HUES48 (cell line): ENCODE measurements at regions not wholly inside any gene's neighbourhood (a gene's known extent, or its start where the extent isn't known, plus 50 kb on each side); places are given as distances from the start of the nearest gene placed in this dataset.

Experiments
- H3K27ac ChIP-seq: one replicate; pipeline ENCODE4 v1.7.0; 2013; ENCODE audit warnings: low read depth, low read length, inconsistent platforms
- H3K27me3 ChIP-seq: 2 replicates; pipeline ENCODE4 v1.6.1; 2013; ENCODE audit warnings: mild to moderate bottlenecking, low read length; ENCODE audit not compliant: control insufficient read depth, insufficient read depth
- H3K36me3 ChIP-seq: 2 replicates; pipeline ENCODE4 v1.6.1; 2013; ENCODE audit warnings: low read length; ENCODE audit not compliant: control insufficient read depth, insufficient read depth
- H3K4me1 ChIP-seq: 2 replicates; pipeline ENCODE4 v1.6.1; 2013; ENCODE audit warnings: mild to moderate bottlenecking, low read length; ENCODE audit not compliant: control insufficient read depth, insufficient read depth
- H3K4me3 ChIP-seq: 2 replicates; pipeline ENCODE4 v1.5.1; 2013; ENCODE audit warnings: mild to moderate bottlenecking, low read depth, low read length
- H3K9ac ChIP-seq: 2 replicates; pipeline ENCODE4 v1.6.1; 2013; ENCODE audit warnings: mild to moderate bottlenecking, low read depth, low read length, moderate library complexity
- H3K9me3 ChIP-seq: 2 replicates; pipeline ENCODE4 v1.6.1; 2013; ENCODE audit warnings: low read length; ENCODE audit not compliant: control insufficient read depth, insufficient read depth

DNA sequence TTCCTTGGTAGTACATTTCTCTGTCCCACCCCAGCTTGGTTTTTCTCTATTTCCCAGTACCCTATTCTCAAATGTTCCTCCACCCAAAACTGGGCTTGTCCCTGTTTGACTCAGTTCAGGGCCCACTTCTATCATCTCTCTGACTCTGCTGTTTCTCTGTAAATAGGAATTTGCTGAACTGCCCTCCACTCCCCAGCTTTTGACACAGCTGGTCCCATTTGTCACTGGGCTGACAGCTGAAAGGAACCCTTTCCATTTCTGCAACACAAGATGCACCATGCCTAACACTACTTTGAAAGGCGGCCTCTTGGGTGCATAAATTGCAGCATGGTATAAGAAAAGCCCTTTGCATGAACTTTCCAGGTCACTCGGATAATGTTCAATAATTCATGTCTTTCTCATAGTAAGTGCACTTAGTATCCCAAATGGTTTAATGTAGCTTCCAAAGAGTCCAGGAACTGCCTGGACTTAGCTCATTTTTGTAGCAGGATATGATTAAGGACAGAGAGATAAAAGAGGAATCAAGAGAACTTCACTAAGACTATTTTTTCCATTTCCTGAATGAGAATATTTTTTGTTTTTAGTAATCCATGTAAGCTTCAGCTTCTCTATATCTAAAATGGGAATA is 256.7 kb downstream of the CDH11 start:
- H3K36me3 ChIP-seq: no peaks in the 10 kb centered on the region
- no peaks in the 10 kb centered on the region for H3K9me3 ChIP-seq
- H3K4me1 ChIP-seq: no peaks in the 10 kb centered on the region
- no peak overlapping the region for H3K9ac ChIP-seq
- H3K4me3 ChIP-seq: no peak overlapping the region
- no peak overlapping the region for H3K27ac ChIP-seq
- H3K27me3 ChIP-seq: no peaks in the 10 kb centered on the region

DNA sequence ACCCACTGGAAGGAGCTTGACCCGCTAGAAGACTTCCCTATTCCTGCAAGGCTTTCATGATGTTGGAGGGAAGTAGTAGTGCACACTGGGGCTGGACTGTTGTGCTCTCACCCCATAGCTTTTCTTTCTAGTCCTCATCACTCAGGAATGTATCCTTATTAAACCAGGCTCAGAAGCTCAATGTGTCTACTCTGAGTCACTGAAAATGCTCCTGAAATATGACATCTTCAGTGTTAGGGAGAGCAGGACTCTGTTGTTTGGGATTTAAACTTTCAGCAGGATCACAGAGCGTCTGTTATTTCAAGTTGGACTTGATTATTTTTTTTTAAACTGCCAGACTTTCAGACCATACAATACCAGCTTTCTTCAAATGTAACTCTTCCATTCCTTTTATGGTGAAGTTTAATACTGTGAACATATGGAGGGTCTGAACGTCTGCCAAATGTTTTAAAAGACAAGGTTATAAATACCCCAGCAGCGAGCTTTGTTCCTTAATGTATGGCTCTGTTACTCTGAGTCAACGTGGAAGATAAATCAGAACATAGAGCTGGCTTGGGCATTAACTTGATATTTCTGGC is 257.5 kb downstream of the CDH11 start:
- no peak overlapping the region for H3K9ac ChIP-seq
- H3K36me3 ChIP-seq: no peaks in the 10 kb centered on the region
- H3K4me1 ChIP-seq: no peaks in the 10 kb centered on the region
- H3K9me3 ChIP-seq: no peaks in the 10 kb centered on the region
- H3K4me3 ChIP-seq: no peak overlapping the region
- H3K27ac ChIP-seq: no peak overlapping the region
- H3K27me3 ChIP-seq: no peaks in the 10 kb centered on the region

DNA sequence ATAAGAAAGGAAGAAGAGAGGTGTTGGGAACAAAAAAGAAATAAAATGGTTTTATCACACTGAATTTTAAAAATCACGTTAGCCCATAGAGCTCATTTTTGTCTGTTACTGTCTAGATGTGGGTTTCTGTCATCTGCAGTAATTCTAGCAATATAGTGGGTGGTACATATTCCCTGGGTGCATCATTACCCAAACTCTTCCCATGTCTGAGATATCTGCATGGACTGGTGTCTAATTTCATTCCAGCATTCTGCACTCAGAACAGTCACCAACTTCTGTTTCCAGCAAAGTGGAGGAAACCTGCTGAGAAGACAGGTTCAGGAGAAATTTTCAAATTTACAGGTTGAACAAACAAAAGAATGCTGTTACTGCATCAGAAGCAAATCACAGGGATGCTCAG is 263.8 kb downstream of the CDH11 start:
- Histone ChIP-seq H3K27me3 (no peaks in the 10 kb centered on the region), H3K9me3 (no peaks in the 10 kb centered on the region), H3K9ac (no peak overlapping the region), H3K27ac (no peak overlapping the region), H3K4me1 (no peaks in the 10 kb centered on the region), H3K36me3 (no peaks in the 10 kb centered on the region), H3K4me3 (no peak overlapping the region)

DNA sequence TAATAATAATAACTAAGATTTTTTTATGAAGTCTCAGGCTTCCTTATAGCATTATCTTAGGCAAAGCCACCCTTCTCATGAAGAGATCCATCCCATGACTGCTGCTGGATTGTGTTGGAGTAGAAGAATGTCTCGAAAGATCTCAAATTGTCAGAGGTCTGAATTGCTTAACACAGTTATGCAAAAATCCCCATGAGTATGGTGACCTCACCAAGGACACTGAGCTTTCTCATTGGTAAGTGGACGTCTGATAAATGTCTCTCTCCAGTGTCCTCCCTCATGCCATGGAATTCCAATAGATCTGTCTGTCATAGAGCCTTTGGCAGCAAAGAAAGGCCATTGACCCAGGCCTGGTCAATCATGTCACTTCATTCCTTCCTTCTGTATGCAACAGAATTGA is 264.5 kb downstream of the CDH11 start:
- H3K4me1 ChIP-seq: no peaks in the 10 kb centered on the region
- H3K9ac ChIP-seq: no peak overlapping the region
- H3K27ac ChIP-seq: no peak overlapping the region
- no peaks in the 10 kb centered on the region for H3K27me3 ChIP-seq
- no peaks in the 10 kb centered on the region for H3K36me3 ChIP-seq
- H3K4me3 ChIP-seq: no peak overlapping the region
- no peaks in the 10 kb centered on the region for H3K9me3 ChIP-seq

DNA sequence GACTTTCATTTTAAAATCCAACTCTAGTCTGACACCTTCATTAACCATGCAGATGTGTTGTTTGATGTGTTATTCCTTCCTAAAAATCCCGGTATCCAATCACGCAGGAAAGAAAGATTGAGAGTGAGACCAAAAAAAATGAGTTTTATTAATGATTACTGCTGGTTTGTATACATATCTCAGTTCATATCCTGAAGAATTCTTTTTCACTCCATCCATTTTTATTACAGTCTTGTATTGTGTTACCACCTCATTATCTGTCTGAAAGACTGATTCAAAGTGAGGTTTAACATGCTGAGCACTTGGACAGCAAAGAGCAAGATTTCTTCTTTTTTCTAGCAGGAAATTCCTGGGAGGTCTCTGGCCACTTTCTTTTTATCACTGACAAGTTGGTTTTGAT is 268.3 kb downstream of the CDH11 start:
- H3K4me1 ChIP-seq: no peaks in the 10 kb centered on the region
- H3K27me3 ChIP-seq: no peaks in the 10 kb centered on the region
- no peaks in the 10 kb centered on the region for H3K36me3 ChIP-seq
- H3K27ac ChIP-seq: no peak overlapping the region
- H3K9ac ChIP-seq: no peak overlapping the region
- H3K4me3 ChIP-seq: no peak overlapping the region
- H3K9me3 ChIP-seq: no peaks in the 10 kb centered on the region

DNA sequence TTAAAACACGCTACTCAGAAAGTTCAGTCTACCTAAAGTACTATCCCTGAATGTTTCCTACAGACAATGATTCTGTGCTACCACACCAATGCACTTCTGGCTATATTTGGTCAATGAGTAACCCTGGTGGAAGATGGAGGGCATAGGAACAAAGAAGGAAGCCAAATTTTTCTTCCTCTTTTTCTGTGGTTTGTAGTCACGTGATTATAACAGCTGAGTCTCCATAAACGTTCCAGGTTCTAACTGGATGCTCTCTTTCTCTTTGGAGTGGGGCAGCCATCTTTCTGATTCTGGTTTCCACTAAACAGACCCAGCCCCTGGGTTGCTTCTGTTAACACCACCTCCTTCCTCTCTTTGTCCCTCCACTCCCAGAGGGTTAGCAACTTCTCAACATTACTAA is 274.9 kb downstream of the CDH11 start:
- Histone ChIP-seq H3K36me3 (no peaks in the 10 kb centered on the region), H3K4me1 (no peaks in the 10 kb centered on the region), H3K9me3 (no peaks in the 10 kb centered on the region), H3K9ac (no peak overlapping the region), H3K27ac (no peak overlapping the region), H3K27me3 (no peaks in the 10 kb centered on the region), H3K4me3 (no peak overlapping the region)

DNA sequence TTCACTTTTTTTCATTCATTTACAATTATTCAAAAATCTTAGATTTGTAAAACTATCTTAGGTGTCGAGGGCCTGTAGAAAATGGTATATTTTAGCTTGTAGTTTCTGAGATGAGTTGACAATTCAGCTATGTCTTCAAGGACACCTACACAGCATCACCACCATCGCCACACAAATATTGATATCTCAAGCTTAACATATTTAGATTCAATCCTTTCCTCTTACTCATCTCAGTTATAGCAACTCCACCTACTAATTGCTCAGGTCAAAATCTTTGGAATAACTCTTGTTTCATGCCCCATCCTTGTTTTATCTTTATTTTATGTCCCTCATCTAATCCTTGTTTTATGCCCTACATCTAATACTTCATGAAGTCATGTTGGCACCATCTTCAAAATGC is 276.8 kb downstream of the CDH11 start:
- Histone ChIP-seq H3K9me3 (no peaks in the 10 kb centered on the region), H3K9ac (no peak overlapping the region), H3K36me3 (no peaks in the 10 kb centered on the region), H3K27ac (no peak overlapping the region), H3K27me3 (no peaks in the 10 kb centered on the region), H3K4me1 (no peaks in the 10 kb centered on the region), H3K4me3 (no peak overlapping the region)

GRCh38 chr16:64841482-64841881 is 280.4 kb downstream of the CDH11 start:
- no peaks in the 10 kb centered on the region for H3K27me3 ChIP-seq
- H3K4me3 ChIP-seq: no peak overlapping the region
- no peaks in the 10 kb centered on the region for H3K9me3 ChIP-seq
- H3K36me3 ChIP-seq: no peaks in the 10 kb centered on the region
- no peak overlapping the region for H3K27ac ChIP-seq
- no peak overlapping the region for H3K9ac ChIP-seq
- no peaks in the 10 kb centered on the region for H3K4me1 ChIP-seq

DNA sequence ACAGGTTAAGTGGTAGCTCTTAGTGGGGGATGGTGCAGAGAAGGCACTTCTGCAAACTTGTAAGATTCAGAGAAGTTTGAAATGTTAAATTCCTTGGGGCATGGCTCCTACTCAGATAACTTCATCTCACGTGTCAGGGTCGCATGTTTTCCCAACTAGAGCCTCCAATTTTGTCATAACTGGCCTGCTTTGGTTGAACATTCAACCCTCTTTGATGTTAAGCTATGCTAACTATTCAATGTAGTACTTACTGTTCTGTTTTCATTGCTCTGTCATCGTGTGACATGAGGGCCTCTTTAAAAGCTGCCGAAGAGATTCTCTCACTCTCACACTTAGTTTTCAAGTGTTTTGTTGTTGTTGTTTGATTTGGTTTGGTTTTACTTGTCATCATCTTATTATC is 280.8 kb downstream of the CDH11 start:
- no peaks in the 10 kb centered on the region for H3K36me3 ChIP-seq
- no peak overlapping the region for H3K9ac ChIP-seq
- no peak overlapping the region for H3K27ac ChIP-seq
- no peaks in the 10 kb centered on the region for H3K27me3 ChIP-seq
- no peak overlapping the region for H3K4me3 ChIP-seq
- no peaks in the 10 kb centered on the region for H3K4me1 ChIP-seq
- no peaks in the 10 kb centered on the region for H3K9me3 ChIP-seq

GRCh38 chr16:64830653-64831052 is 291.2 kb downstream of the CDH11 start:
- no peak overlapping the region for H3K27ac ChIP-seq
- H3K9ac ChIP-seq: no peak overlapping the region
- H3K4me3 ChIP-seq: no peak overlapping the region
- H3K4me1 ChIP-seq: peaks cover 3% of the 10 kb centered on the region; the same call in 1 of the 2 replicates
- no peaks in the 10 kb centered on the region for H3K27me3 ChIP-seq
- peaks cover 14% of the 10 kb centered on the region for H3K9me3 ChIP-seq
- no peaks in the 10 kb centered on the region for H3K36me3 ChIP-seq

DNA sequence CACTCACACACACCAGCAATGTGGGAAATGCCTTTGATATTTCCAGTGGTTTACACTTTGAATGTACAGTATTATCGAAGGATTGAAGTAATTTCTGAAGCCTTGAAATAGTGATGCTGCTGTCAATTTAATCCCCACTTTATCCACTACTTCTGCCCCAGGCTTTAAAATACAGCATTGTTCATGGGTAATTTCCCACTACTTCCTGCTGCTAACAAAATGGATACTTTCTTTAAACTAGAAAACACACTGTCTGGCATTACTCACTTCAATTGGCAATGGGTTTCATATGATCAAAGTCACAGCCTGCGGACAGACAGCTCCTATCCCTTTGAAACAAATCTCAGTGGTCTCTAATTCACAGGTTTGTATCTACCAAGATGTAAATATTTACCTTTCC is 292.2 kb downstream of the CDH11 start:
- Histone ChIP-seq H3K4me1 (peaks cover 3% of the 10 kb centered on the region; the same call in 1 of the 2 replicates), H3K36me3 (no peaks in the 10 kb centered on the region), H3K9ac (no peak overlapping the region), H3K27ac (no peak overlapping the region), H3K4me3 (no peak overlapping the region), H3K27me3 (peaks cover 3% of the 10 kb centered on the region), H3K9me3 (peaks cover 14% of the 10 kb centered on the region)
